Astrocyte of the cerebellum (primary cell): ENCODE measurements at regions not wholly inside any gene's neighbourhood (a gene's known extent, or its start where the extent isn't known, plus 50 kb on each side); places are given as distances from the start of the nearest gene placed in this dataset.
A peak's percentile ranks its signal among the peaks of the same experiment; 100 is the strongest.

Experiments used
- DNase-seq: peaks from one replicate; pipeline ENCODE4 v3.0.0-alpha.2; 2011; ENCODE audit warnings: low read depth
- H3K4me3 ChIP-seq: 2 replicates; pipeline ENCODE4 v1.5.1; 2011; ENCODE audit warnings: mild to moderate bottlenecking, low read depth, low read length, moderate library complexity
- in situ Hi-C: cut with HindIII; loops from 2 replicates; pipeline ENCODE4 v1.10.0; 2017; ENCODE audit warnings: low sequenced_read_pairs
- TF ChIP-seq, protein P1 (sequence below): IDR thresholded peaks from 2 replicates; pipeline ENCODE4 v1.5.1; 2012; ENCODE audit warnings: low read length, low read depth, moderate library complexity, mild to moderate bottlenecking; ENCODE audit errors: missing control alignments

DNA sequence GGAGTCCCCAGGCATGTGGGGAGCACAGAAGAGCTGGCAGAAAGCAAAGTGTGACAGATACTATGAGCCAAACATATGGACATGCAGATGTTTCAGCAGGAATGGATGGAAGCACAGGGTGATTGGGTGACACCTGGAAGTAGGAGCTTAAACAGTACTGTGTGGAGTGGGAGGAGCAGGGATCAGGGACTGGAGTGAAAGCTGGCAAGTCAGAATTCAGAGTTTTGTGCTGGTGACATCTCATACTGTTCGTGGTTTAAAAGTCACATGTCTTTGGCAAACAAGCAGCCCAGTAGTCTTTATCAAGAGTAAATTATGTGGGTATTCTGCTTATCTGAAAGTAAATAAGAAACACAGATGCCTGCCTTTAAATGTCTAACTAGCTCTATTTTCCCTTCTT, 408.2 kb downstream of the COG6 start:
- in situ Hi-C loops, result no loop called here
- H3K4me3 ChIP-seq, result no peak overlapping the region
- TF ChIP-seq, protein P1, sequence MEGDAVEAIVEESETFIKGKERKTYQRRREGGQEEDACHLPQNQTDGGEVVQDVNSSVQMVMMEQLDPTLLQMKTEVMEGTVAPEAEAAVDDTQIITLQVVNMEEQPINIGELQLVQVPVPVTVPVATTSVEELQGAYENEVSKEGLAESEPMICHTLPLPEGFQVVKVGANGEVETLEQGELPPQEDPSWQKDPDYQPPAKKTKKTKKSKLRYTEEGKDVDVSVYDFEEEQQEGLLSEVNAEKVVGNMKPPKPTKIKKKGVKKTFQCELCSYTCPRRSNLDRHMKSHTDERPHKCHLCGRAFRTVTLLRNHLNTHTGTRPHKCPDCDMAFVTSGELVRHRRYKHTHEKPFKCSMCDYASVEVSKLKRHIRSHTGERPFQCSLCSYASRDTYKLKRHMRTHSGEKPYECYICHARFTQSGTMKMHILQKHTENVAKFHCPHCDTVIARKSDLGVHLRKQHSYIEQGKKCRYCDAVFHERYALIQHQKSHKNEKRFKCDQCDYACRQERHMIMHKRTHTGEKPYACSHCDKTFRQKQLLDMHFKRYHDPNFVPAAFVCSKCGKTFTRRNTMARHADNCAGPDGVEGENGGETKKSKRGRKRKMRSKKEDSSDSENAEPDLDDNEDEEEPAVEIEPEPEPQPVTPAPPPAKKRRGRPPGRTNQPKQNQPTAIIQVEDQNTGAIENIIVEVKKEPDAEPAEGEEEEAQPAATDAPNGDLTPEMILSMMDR, result no peak
- DNase-seq, result no peak

DNA sequence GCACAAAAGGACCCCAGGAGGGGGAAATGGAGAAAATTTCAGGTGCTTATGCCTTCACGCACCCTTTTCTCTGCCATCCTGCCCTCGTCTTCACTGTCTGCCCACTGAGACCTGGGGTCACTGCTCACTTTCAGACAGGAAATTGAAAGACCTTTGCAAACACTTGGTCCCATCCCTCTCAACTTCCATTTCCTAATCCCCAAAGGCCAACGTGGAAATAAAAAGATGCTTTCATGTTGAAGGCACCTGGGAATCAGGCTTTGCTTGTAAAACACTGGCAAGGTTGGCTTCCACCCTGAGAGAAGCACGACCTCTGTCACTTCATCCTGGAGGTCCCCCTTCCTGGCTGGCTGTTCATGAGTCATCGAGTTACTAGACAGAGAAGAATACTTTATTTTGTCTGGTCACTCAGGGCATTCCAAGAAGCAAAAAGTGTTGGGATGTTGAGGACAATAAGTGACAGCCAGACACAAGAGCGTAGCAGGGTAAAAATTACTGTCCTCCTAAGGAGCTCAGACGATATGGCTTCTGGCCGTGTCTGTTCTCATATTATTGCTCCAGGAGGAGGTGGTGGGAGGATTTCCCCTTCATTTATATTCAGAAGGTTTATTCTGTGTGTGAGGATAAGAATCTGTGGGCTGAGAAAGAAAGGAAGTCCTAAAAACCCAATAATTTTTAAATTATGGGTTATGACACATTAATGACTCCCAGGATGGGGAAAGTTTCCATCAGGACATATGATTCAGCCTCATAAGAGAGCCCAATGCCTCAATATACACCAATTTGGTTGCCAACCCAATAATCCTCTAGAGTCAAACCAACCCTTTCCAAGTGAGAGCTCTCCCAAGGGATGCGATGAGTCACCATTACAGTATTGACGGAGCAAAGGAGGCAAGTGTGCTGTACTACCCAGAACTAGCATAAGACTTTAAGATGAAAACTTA, 409.0 kb downstream of the COG6 start:
- TF ChIP-seq, protein P1, result no peak
- in situ Hi-C loops, result no loop called here
- DNase-seq, result peak; percentile 13
- no peak overlapping the region for H3K4me3 ChIP-seq

DNA sequence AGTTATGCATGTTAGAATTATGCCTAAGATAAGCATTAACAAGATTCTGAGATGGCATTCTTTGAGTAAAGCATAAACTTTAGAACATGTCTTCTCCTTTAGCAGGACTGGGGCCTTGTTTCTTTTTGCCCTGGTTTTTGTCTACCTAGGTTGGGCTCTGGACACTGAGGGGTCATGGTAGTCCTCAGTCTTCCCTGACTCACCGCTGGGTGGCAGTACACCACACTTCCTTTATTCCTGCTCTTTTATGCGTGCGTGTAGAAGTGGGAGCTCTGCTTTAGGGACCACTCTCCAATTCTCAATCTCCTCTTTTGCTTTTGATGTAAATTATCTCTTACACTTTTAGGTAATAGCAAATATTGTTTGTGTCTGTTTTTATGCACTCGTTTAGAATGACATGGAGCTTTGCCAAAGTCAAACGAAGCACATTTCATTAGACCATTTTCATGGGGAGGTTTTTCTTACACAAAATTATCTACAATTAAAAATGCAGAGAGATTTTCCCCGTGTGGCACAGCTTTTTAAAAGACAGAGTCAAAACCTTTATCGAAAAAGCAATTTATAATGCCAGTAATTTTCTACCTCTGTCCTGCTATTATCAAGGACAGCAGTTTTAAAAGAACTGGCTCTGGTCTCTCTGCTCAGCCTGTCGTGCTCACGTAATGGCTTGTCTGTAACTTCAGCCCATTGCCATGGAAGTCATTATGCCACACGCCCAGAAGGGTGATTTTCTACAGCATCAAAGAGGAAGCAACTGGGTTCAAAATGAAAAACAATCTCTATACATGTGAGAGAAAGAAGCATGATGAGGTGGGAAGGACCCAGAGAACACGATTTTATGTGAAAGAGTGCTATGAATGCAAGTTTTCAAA, 413.9 kb downstream of the COG6 start:
- H3K4me3 ChIP-seq, result no peak overlapping the region
- TF ChIP-seq, protein P1, result peak; percentile 85
- DNase-seq, result peak; percentile 49
- in situ Hi-C loops, result no loop called here

DNA sequence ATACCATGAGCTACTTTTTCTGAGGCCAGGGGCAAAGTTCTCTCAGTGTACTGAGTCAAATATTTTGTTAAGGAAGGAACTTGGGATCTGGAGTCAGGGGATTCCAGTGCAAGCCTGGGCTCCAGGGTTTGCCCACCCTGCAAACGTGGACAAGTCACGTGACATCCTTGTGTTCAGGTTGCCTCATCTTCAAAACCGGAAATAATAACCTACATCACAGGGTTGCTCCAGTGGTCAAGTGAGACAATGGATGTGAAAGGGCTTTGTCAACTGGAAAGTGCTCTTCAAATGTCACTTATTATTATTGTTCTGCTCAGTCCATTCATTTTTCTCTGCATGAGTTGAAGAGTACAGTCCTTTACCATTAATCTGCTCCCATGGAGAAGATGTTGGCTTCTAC, 414.9 kb downstream of the COG6 start:
- no peak overlapping the region for H3K4me3 ChIP-seq
- in situ Hi-C loops, result no loop called here
- TF ChIP-seq, protein P1, result no peak
- DNase-seq, result no peak

DNA sequence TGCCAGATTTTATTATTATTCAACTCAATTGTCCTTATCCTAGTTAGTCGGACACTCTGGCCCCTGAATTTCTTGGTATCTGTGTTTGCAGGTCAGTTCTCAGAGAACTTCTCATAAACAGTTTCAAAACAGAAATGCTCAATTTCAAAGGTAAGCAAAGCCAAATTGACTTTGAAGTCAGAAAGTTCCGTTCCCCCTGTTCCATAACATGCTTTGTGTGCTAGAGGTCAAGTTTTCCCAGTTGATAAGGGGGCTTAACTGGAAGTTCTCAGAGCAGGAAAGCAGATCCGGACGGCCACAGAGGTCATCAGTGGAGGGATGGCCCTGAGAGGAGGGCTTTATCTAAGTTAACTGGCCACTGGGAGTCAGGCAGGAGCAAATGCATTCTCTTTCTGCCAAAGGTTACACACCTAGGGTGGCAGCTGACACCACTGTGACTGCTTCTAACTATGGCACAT, 417.2 kb downstream of the COG6 start:
- H3K4me3 ChIP-seq, result no peak overlapping the region
- in situ Hi-C loops, result no loop called here
- no peak for DNase-seq
- TF ChIP-seq, protein P1, result no peak

DNA sequence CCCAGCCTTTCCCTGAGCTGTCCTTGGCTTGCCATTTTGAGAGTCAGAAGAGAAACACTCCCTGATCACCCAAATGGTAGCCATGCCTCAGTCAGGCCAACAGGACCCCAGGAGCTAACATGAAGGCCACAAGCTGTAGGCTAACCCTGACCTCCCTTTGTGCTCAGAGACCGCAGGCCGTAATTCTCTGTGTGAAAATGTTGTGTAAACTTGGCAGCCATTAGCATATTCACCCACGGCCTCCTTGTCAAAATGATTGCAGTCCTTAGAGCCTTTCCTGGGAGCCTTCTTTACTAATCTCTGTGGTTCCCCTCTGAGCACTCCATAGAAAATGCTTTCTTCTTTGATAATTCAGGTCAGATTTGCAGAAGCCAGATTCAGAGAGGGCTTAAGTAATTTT, 418.9 kb downstream of the COG6 start:
- no peak for DNase-seq
- no peak overlapping the region for H3K4me3 ChIP-seq
- TF ChIP-seq, protein P1, result no peak
- in situ Hi-C loops, result no loop called here
